Karpas-422 (cell line): ENCODE measurements at regions not wholly inside any gene's neighbourhood (a gene's known extent, or its start where the extent isn't known, plus 50 kb on each side); places are given as distances from the start of the nearest gene placed in this dataset.
"Not testable (repeated sequence)": the region's sequence is repeated elsewhere in the genome, so short reads cannot be mapped to it uniquely, and the experiment has no call there.

Experiments
- DNase-seq: peaks from one replicate; pipeline ENCODE4 v3.0.0-alpha.2; 2015
- H2AFZ ChIP-seq: fragments of 200-600 bp; sonication (generic); 2 replicates; pipeline ENCODE4 v1.6.1; 2014; ENCODE audit warnings: antibody characterized with exemption, low read length, mixed read lengths
- H3K27ac ChIP-seq: fragments of 200-600 bp; sonication (generic); 2 replicates; pipeline ENCODE4 v1.5.1; 2014; ENCODE audit warnings: mild to moderate bottlenecking, low read length, moderate library complexity
- H3K27me3 ChIP-seq: fragments of 200-600 bp; sonication (generic); 2 replicates; pipeline ENCODE4 v1.6.1; 2014; ENCODE audit warnings: low read length, mixed read lengths
- H3K36me3 ChIP-seq: fragments of 200-600 bp; sonication (generic); 2 replicates; pipeline ENCODE4 v1.6.1; 2014; ENCODE audit warnings: low read length, mixed read lengths; ENCODE audit not compliant: insufficient read depth
- H3K4me1 ChIP-seq: fragments of 200-600 bp; sonication (generic); 2 replicates; pipeline ENCODE4 v1.6.1; 2014; ENCODE audit warnings: mild to moderate bottlenecking, low read length, mixed read lengths
- H3K4me2 ChIP-seq: fragments of 200-600 bp; sonication (generic); 2 replicates; pipeline ENCODE4 v1.6.1; 2014; ENCODE audit warnings: low read length, low read depth, mild to moderate bottlenecking; ENCODE audit not compliant: poor library complexity, severe bottlenecking
- H3K4me3 ChIP-seq: fragments of 200-600 bp; sonication (generic); 2 replicates; pipeline ENCODE4 v1.5.1; 2014; ENCODE audit warnings: mild to moderate bottlenecking, antibody characterized with exemption, low read length, mixed read lengths
- H3K79me2 ChIP-seq: fragments of 200-600 bp; sonication (generic); 2 replicates; pipeline ENCODE4 v1.6.1; 2014; ENCODE audit warnings: mild to moderate bottlenecking, low read length, mixed read lengths
- H3K9ac ChIP-seq: fragments of 200-600 bp; sonication (generic); 2 replicates; pipeline ENCODE4 v1.6.0; 2014; ENCODE audit warnings: low read length
- H3K9me2 ChIP-seq: fragments of 200-600 bp; sonication (generic), shearing (Covaris generic); replicated peaks from 2 replicates; pipeline ENCODE4 v1.6.0; 2014; ENCODE audit warnings: mild to moderate bottlenecking, low read length, moderate library complexity; ENCODE audit not compliant: insufficient read depth
- H3K9me3 ChIP-seq: fragments of 300-700, 200-600 bp; sonication (generic); 2 replicates; pipeline ENCODE4 v1.6.1; 2014; ENCODE audit warnings: low read length, mixed read lengths
- H4K20me1 ChIP-seq: fragments of 200-600 bp; sonication (generic); 2 replicates; pipeline ENCODE4 v1.6.1; 2014; ENCODE audit warnings: mild to moderate bottlenecking, antibody characterized with exemption, low read length, low read depth; ENCODE audit not compliant: insufficient read depth

DNA sequence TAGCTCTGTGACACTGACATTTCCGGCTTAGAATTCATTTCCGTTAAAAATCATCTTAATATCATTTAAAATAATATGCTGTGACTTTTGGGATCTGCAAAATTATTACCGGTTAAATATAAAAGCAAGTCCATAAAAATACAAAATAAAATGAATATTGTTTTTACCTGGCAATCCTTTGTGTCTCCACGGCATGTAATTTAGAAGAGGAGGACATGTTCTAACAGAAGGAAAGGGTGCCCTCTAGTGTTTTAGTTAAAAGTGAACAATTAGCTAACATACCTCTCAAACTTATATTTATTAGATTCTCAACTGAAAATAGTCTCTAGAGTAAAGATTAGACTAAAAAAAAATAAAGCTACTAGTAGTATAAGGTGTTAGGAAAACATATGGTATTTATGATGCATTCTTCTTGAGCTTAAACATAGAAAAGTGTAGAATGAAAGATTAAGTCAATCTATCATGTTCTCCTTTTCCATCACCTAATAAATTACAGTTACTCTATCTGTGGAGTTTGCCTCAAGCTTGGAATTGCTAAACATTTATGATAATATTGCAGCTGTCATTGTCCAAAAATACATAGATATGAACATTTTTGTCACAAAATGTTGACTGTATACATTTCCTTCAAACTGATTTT, 676.7 kb upstream of the SPRY2 start:
- Histone ChIP-seq H3K9me2 (no peaks in the 10 kb centered on the region), H4K20me1 (no peaks in the 10 kb centered on the region), H3K4me1 (no peaks in the 10 kb centered on the region), H2AFZ (0 out of 2 replicates have a peak overlapping the region, but pooled peaks have one; percentile 27), H3K27me3 (no peaks in the 10 kb centered on the region), H3K9me3 (peaks cover 15% of the 10 kb centered on the region), H3K9ac (no peak overlapping the region), H3K27ac (no peak overlapping the region), H3K4me3 (no peak overlapping the region), H3K4me2 (no peak overlapping the region), H3K79me2 (no peaks in the 10 kb centered on the region), H3K36me3 (no peaks in the 10 kb centered on the region)
- DNase-seq = peak; percentile 72

- H3K27ac ChIP-seq = no peak overlapping the region
- no peak overlapping the region for H3K9ac ChIP-seq
Observed at GRCh38 chr13:81012031-81012430, 671.1 kb upstream of the SPRY2 start.

GRCh38 chr13:81001828-81002385, 661.0 kb upstream of the SPRY2 start:
- Histone ChIP-seq H2AFZ (no peak overlapping the region), H3K9ac (no peak overlapping the region), H3K27ac (no peak overlapping the region), H3K9me2 (no peaks in the 10 kb centered on the region), H3K36me3 (no peaks in the 10 kb centered on the region), H3K79me2 (no peaks in the 10 kb centered on the region), H4K20me1 (no peaks in the 10 kb centered on the region), H3K4me1 (no peaks in the 10 kb centered on the region), H3K4me3 (no peak overlapping the region), H3K9me3 (peaks cover 32% of the 10 kb centered on the region), H3K4me2 (no peak overlapping the region), H3K27me3 (no peaks in the 10 kb centered on the region)
- DNase-seq = no peak

More at GRCh38 chr13:81012031-81012430, 671.1 kb upstream of the SPRY2 start:
- Histone ChIP-seq H3K4me2 (no peak overlapping the region), H2AFZ (no peak overlapping the region), H3K27me3 (no peaks in the 10 kb centered on the region), H3K9me2 (no peaks in the 10 kb centered on the region), H3K4me3 (no peak overlapping the region), H4K20me1 (no peaks in the 10 kb centered on the region), H3K36me3 (no peaks in the 10 kb centered on the region), H3K4me1 (no peaks in the 10 kb centered on the region), H3K9me3 (peaks cover 25% of the 10 kb centered on the region), H3K79me2 (no peaks in the 10 kb centered on the region)
- no peak for DNase-seq

GRCh38 chr13:80998603-80999002, 657.7 kb upstream of the SPRY2 start:
- not testable (repeated sequence) for DNase-seq, H3K79me2 ChIP-seq, H3K9ac ChIP-seq, H3K27me3 ChIP-seq, H3K9me2 ChIP-seq, H3K4me3 ChIP-seq, H2AFZ ChIP-seq, H3K27ac ChIP-seq, H3K4me1 ChIP-seq, H4K20me1 ChIP-seq, H3K36me3 ChIP-seq, H3K4me2 ChIP-seq
- peaks cover 26% of the 10 kb centered on the region for H3K9me3 ChIP-seq

- peaks cover 15% of the 10 kb centered on the region for H3K9me3 ChIP-seq
- no peak for DNase-seq
- H3K36me3 ChIP-seq = no peaks in the 10 kb centered on the region
- H3K9me2 ChIP-seq = no peaks in the 10 kb centered on the region
- no peak overlapping the region for H3K27ac ChIP-seq
- no peaks in the 10 kb centered on the region for H3K27me3 ChIP-seq
- no peaks in the 10 kb centered on the region for H3K4me1 ChIP-seq
- no peaks in the 10 kb centered on the region for H4K20me1 ChIP-seq
- H3K4me3 ChIP-seq = no peak overlapping the region
- no peaks in the 10 kb centered on the region for H3K79me2 ChIP-seq
- H3K9ac ChIP-seq = no peak overlapping the region
- H2AFZ ChIP-seq = no peak overlapping the region
- H3K4me2 ChIP-seq = no peak overlapping the region
Observed at GRCh38 chr13:80989747-80990146, 648.8 kb upstream of the SPRY2 start.

- no peak for DNase-seq
- no peaks in the 10 kb centered on the region for H3K9me2 ChIP-seq
- H3K27ac ChIP-seq = no peak overlapping the region
- H3K9ac ChIP-seq = no peak overlapping the region
- no peaks in the 10 kb centered on the region for H4K20me1 ChIP-seq
- peaks cover 15% of the 10 kb centered on the region for H3K9me3 ChIP-seq
- no peaks in the 10 kb centered on the region for H3K27me3 ChIP-seq
- no peaks in the 10 kb centered on the region for H3K36me3 ChIP-seq
- no peak overlapping the region for H2AFZ ChIP-seq
- H3K4me1 ChIP-seq = no peaks in the 10 kb centered on the region
- no peaks in the 10 kb centered on the region for H3K79me2 ChIP-seq
- H3K4me2 ChIP-seq = no peak overlapping the region
- no peak overlapping the region for H3K4me3 ChIP-seq
Observed at GRCh38 chr13:80989241-80989640, 648.3 kb upstream of the SPRY2 start.

DNA sequence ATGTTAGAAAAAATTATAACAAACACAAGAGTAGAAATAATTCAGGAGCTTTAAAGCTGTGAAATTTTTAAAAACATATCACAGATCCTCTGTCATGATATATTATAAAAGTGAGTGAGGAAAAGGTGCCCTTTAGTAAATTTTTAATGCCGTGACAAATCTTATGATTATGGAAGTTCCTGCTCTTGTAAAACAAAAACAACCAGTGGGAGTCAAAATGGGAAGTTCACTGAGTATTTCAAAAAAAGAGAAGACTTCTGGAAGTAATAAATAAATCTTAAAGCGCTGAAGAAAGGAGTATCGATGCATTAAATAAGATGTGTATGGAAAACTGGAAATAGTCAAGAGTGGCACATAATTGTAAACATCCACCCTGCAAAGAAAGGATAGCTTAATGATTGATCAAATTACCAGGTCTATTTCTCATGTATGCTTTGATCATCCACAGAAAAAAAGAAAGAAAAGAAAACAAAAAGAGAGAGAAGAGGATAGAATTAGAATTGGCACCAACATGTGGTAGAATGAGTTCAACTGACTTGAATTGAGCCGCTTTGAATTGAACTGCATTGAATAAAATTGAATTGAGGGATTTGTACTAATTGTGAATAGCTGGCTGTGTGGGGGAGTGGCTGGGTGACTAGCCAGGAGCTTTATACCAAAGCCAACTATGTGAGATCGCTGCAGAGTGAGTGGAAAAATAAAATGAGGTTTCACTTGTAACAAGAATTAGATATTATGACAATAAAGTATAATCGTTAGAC, 647.6 kb upstream of the SPRY2 start:
- Histone ChIP-seq H3K4me1 (no peaks in the 10 kb centered on the region), H3K27ac (no peak overlapping the region), H3K36me3 (no peaks in the 10 kb centered on the region), H3K79me2 (no peaks in the 10 kb centered on the region), H3K9ac (no peak overlapping the region), H3K4me2 (no peak overlapping the region), H3K9me2 (no peaks in the 10 kb centered on the region), H3K27me3 (no peaks in the 10 kb centered on the region), H3K9me3 (peaks cover 15% of the 10 kb centered on the region), H4K20me1 (no peaks in the 10 kb centered on the region), H2AFZ (no peak overlapping the region), H3K4me3 (no peak overlapping the region)
- DNase-seq = no peak

GRCh38 chr13:80979035-80979641, 638.2 kb upstream of the SPRY2 start:
- no peaks in the 10 kb centered on the region for H3K36me3 ChIP-seq
- H3K4me3 ChIP-seq = no peak overlapping the region
- H2AFZ ChIP-seq = no peak overlapping the region
- no peaks in the 10 kb centered on the region for H3K27me3 ChIP-seq
- H3K79me2 ChIP-seq = no peaks in the 10 kb centered on the region
- H3K9me3 ChIP-seq = no peaks in the 10 kb centered on the region
- H3K27ac ChIP-seq = no peak overlapping the region
- H4K20me1 ChIP-seq = no peaks in the 10 kb centered on the region
- no peak overlapping the region for H3K9ac ChIP-seq
- H3K4me1 ChIP-seq = no peaks in the 10 kb centered on the region
- DNase-seq = peak; percentile 80
- H3K9me2 ChIP-seq = no peaks in the 10 kb centered on the region
- H3K4me2 ChIP-seq = no peak overlapping the region
